ENCODE measurements at regions not wholly inside any gene's neighbourhood (a gene's known extent, or its start where the extent isn't known, plus 50 kb on each side); places are given as distances from the start of the nearest gene placed in this dataset.

GRCh38 chr13:85492283-85492682 lies 306.9 kb downstream of the SLITRK6 start:
- no peak for DNase-seq (ENCODE audit: low read depth in 2 of 3, low spot score in 2 of 3)

- no peak for DNase-seq (ENCODE audit: low read depth in 2 of 3, low spot score in 2 of 3)
Observed at GRCh38 chr13:85486663-85487062, 312.6 kb downstream of the SLITRK6 start.

- DNase-seq (ENCODE audit: low read depth in 2 of 3, low spot score in 2 of 3) = no peak
Observed at GRCh38 chr13:85473144-85473543, 326.1 kb downstream of the SLITRK6 start.

- no peak for DNase-seq (ENCODE audit: low read depth in 2 of 3, low spot score in 2 of 3)
Observed at GRCh38 chr13:85469320-85469719, 329.9 kb downstream of the SLITRK6 start.

GRCh38 chr13:85462792-85463425 lies 336.3 kb downstream of the SLITRK6 start:
- DNase-seq (ENCODE audit: low read depth in 2 of 3, low spot score in 2 of 3) = no peak

GRCh38 chr13:85461621-85462020 lies 337.6 kb downstream of the SLITRK6 start:
- DNase-seq (ENCODE audit: low read depth in 2 of 3, low spot score in 2 of 3) = no peak

GRCh38 chr13:85445534-85445933 lies 353.7 kb downstream of the SLITRK6 start:
- no peak for DNase-seq (ENCODE audit: low read depth in 2 of 3, low spot score in 2 of 3)

GRCh38 chr13:85441975-85442374 lies 357.2 kb downstream of the SLITRK6 start:
- no peak for DNase-seq (ENCODE audit: low read depth in 2 of 3, low spot score in 2 of 3)

- no peak for DNase-seq (ENCODE audit: low read depth in 2 of 3, low spot score in 2 of 3)
Observed at GRCh38 chr13:85441364-85441763, 357.9 kb downstream of the SLITRK6 start.

- no peak for DNase-seq (ENCODE audit: low read depth in 2 of 3, low spot score in 2 of 3)
Observed at GRCh38 chr13:85436029-85436428, 363.2 kb downstream of the SLITRK6 start.

GRCh38 chr13:85434927-85435326 lies 364.3 kb downstream of the SLITRK6 start:
- no peak for DNase-seq (ENCODE audit: low read depth in 2 of 3, low spot score in 2 of 3)

- no peak for DNase-seq (ENCODE audit: low read depth in 2 of 3, low spot score in 2 of 3)
Observed at GRCh38 chr13:85432881-85433280, 366.3 kb downstream of the SLITRK6 start.

- DNase-seq (ENCODE audit: low read depth in 2 of 3, low spot score in 2 of 3) = no peak
Observed at GRCh38 chr13:85431720-85432119, 367.5 kb downstream of the SLITRK6 start.

- DNase-seq (ENCODE audit: low read depth in 2 of 3, low spot score in 2 of 3) = no peak
Observed at GRCh38 chr13:85430216-85430794, 368.9 kb downstream of the SLITRK6 start.

GRCh38 chr13:85427416-85427815 lies 371.8 kb downstream of the SLITRK6 start:
- no peak for DNase-seq (ENCODE audit: low read depth in 2 of 3, low spot score in 2 of 3)

GRCh38 chr13:85420136-85420535 lies 379.1 kb downstream of the SLITRK6 start:
- DNase-seq (ENCODE audit: low read depth in 2 of 3, low spot score in 2 of 3) = no peak

GRCh38 chr13:85419611-85420010 lies 379.6 kb downstream of the SLITRK6 start:
- no peak for DNase-seq (ENCODE audit: low read depth in 2 of 3, low spot score in 2 of 3)

- no peak for DNase-seq (ENCODE audit: low read depth in 2 of 3, low spot score in 2 of 3)
Observed at GRCh38 chr13:85417807-85418206, 381.4 kb downstream of the SLITRK6 start.

- no peak for DNase-seq (ENCODE audit: low read depth in 2 of 3, low spot score in 2 of 3)
Observed at GRCh38 chr13:85413664-85414063, 385.6 kb downstream of the SLITRK6 start.

- DNase-seq (ENCODE audit: low read depth in 2 of 3, low spot score in 2 of 3) = no peak
Observed at GRCh38 chr13:85412448-85412847, 386.8 kb downstream of the SLITRK6 start.

GRCh38 chr13:85411591-85411990 lies 387.6 kb downstream of the SLITRK6 start:
- no peak for DNase-seq (ENCODE audit: low read depth in 2 of 3, low spot score in 2 of 3)

- DNase-seq (ENCODE audit: low read depth in 2 of 3, low spot score in 2 of 3) = no peak
Observed at GRCh38 chr13:85408415-85408814, 390.8 kb downstream of the SLITRK6 start.
